HEK293 (cell line): ENCODE measurements at regions not wholly inside any gene's neighbourhood (a gene's known extent, or its start where the extent isn't known, plus 50 kb on each side); places are given as distances from the start of the nearest gene placed in this dataset.

Experiments
- CTCF ChIA-PET: fragments of 350-600 bp; formaldehyde crosslinking; extraction: SDS; loops from one replicate; lab custom pipeline; 2021; ENCODE audit warnings: antibody characterized with exemption; lab: Yijun Ruan, JAX
- POLR2A ChIA-PET: fragments of 300-600 bp; formaldehyde crosslinking; extraction: SDS; loops from one replicate; lab custom pipeline; 2020; ENCODE audit warnings: antibody characterized with exemption, inconsistent platforms; lab: Yijun Ruan, JAX
- H3K27ac ChIP-seq: fragments of 200-500 bp; sonication (Bioruptor generic); 2 replicates; pipeline ENCODE4 v1.5.1; 2014; ENCODE audit warnings: low read depth, low read length, control low read depth, inconsistent platforms; ENCODE audit errors: extremely low read depth
- H3K36me3 ChIP-seq, 2 experiments: fragments of 200-500 bp in 1 of 2; sonication (Bioruptor generic) in 1 of 2; 1 replicate in 1 of 2; 2 replicates in 1 of 2; pipeline ENCODE4 v1.5.1; 2014 to 2017; ENCODE audit warnings: inconsistent platforms in 2 of 2, low read length in 2 of 2; ENCODE audit not compliant: control insufficient read depth in 2 of 2, insufficient read depth in 1 of 2
- H3K4me1 ChIP-seq: fragments of 200-500 bp; sonication (Bioruptor generic); 2 replicates; pipeline ENCODE4 v1.5.1; 2014; ENCODE audit warnings: mild to moderate bottlenecking, low read length, inconsistent platforms; ENCODE audit not compliant: control insufficient read depth, insufficient read depth
- H3K4me3 ChIP-seq: 2 replicates; pipeline ENCODE4 v1.5.1; 2011; ENCODE audit warnings: low read depth, mild to moderate bottlenecking, control low read depth, low read length, moderate library complexity
- H3K9me3 ChIP-seq: fragments of 200-500 bp; sonication (Bioruptor generic); 2 replicates; pipeline ENCODE4 v1.5.1; 2014; ENCODE audit warnings: low read depth, low read length, inconsistent platforms; ENCODE audit not compliant: control insufficient read depth, insufficient read depth
- HIC1 ChIP-seq: fragments of 450-650 bp; formaldehyde crosslinking; IDR thresholded peaks from 2 replicates; pipeline ENCODE4 v1.5.1; 2016; ENCODE audit warnings: missing biosample characterization, missing genetic modification characterization
- SALL2 ChIP-seq: fragments of 450-650 bp; formaldehyde crosslinking; IDR thresholded peaks from 2 replicates; pipeline ENCODE4 v1.5.0; 2017; ENCODE audit warnings: missing biosample characterization, mild to moderate bottlenecking, missing genetic modification characterization, borderline replicate concordance
- TRIM28 ChIP-seq: IDR thresholded peaks from 2 replicates; pipeline ENCODE4 v1.6.1; 2011; ENCODE audit warnings: low read length, control low read depth, borderline replicate concordance
- TSHZ1 ChIP-seq: fragments of 450-650 bp; formaldehyde crosslinking; IDR thresholded peaks from 2 replicates; pipeline ENCODE4 v1.5.1; 2016; ENCODE audit warnings: missing biosample characterization, missing genetic modification characterization, borderline replicate concordance
- ZBTB21 ChIP-seq: fragments of 450-650 bp; formaldehyde crosslinking; IDR thresholded peaks from 2 replicates; pipeline ENCODE4 v1.5.1; 2017; ENCODE audit warnings: missing biosample characterization, missing genetic modification characterization
- ZFP69B ChIP-seq: fragments of 450-650 bp; formaldehyde crosslinking; IDR thresholded peaks from 2 replicates; pipeline ENCODE4 v1.5.1; 2016; ENCODE audit warnings: missing biosample characterization, missing genetic modification characterization
- ZNF10 ChIP-seq: fragments of 450-650 bp; formaldehyde crosslinking; IDR thresholded peaks from 2 replicates; pipeline ENCODE4 v1.5.1; 2017; ENCODE audit warnings: missing biosample characterization, missing genetic modification characterization
- ZNF121 ChIP-seq: fragments of 450-650 bp; formaldehyde crosslinking; IDR thresholded peaks from 2 replicates; pipeline ENCODE4 v1.5.1; 2016; ENCODE audit warnings: missing biosample characterization, missing genetic modification characterization
- ZNF140 ChIP-seq: fragments of 450-650 bp; formaldehyde crosslinking; IDR thresholded peaks from 2 replicates; pipeline ENCODE4 v1.5.1; 2016; ENCODE audit warnings: missing biosample characterization, missing genetic modification characterization
- ZNF280D ChIP-seq: fragments of 450-650 bp; formaldehyde crosslinking; IDR thresholded peaks from 2 replicates; pipeline ENCODE4 v1.5.1; 2016; ENCODE audit warnings: missing biosample characterization, missing genetic modification characterization
- ZNF350 ChIP-seq: fragments of 450-650 bp; formaldehyde crosslinking; IDR thresholded peaks from 2 replicates; pipeline ENCODE4 v1.5.0; 2017; ENCODE audit warnings: missing biosample characterization, mild to moderate bottlenecking, missing genetic modification characterization
- ZNF488 ChIP-seq: fragments of 450-650 bp; formaldehyde crosslinking; IDR thresholded peaks from 2 replicates; pipeline ENCODE4 v1.5.1; 2016; ENCODE audit warnings: missing biosample characterization, missing genetic modification characterization
- ZNF514 ChIP-seq: fragments of 450-650 bp; formaldehyde crosslinking; IDR thresholded peaks from 2 replicates; pipeline ENCODE4 v1.5.1; 2016; ENCODE audit warnings: missing biosample characterization, missing genetic modification characterization
- ZNF529 ChIP-seq: fragments of 450-650 bp; formaldehyde crosslinking; IDR thresholded peaks from 2 replicates; pipeline ENCODE4 v1.5.1; 2017; ENCODE audit warnings: missing genetic modification characterization, missing biosample characterization; ENCODE audit not compliant: insufficient replicate concordance
- ZNF548 ChIP-seq: fragments of 450-650 bp; formaldehyde crosslinking; IDR thresholded peaks from 2 replicates; pipeline ENCODE4 v1.5.1; 2016; ENCODE audit warnings: missing biosample characterization, missing genetic modification characterization
- ZNF558 ChIP-seq: fragments of 450-650 bp; formaldehyde crosslinking; IDR thresholded peaks from 2 replicates; pipeline ENCODE4 v1.5.1; 2016; ENCODE audit warnings: missing biosample characterization, missing genetic modification characterization
- ZNF560 ChIP-seq: fragments of 450-650 bp; formaldehyde crosslinking; IDR thresholded peaks from 2 replicates; pipeline ENCODE4 v1.5.1; 2017; ENCODE audit warnings: missing biosample characterization, missing genetic modification characterization, borderline replicate concordance
- ZNF585B ChIP-seq: fragments of 450-650 bp; formaldehyde crosslinking; IDR thresholded peaks from 2 replicates; pipeline ENCODE4 v1.5.1; 2016; ENCODE audit warnings: missing biosample characterization, missing genetic modification characterization
- ZNF626 ChIP-seq: fragments of 450-650 bp; sonication (Bioruptor Pico); formaldehyde crosslinking; IDR thresholded peaks from 2 replicates; pipeline ENCODE4 v1.5.1; 2018; ENCODE audit warnings: missing biosample characterization, missing genetic modification characterization, inconsistent platforms
- ZNF658 ChIP-seq: fragments of 450-650 bp; formaldehyde crosslinking; IDR thresholded peaks from 2 replicates; pipeline ENCODE4; 2016; ENCODE audit warnings: missing biosample characterization, missing genetic modification characterization
- ZNF785 ChIP-seq: fragments of 450-650 bp; formaldehyde crosslinking; IDR thresholded peaks from 2 replicates; pipeline ENCODE4 v1.5.1; 2016; ENCODE audit warnings: missing biosample characterization, missing genetic modification characterization
- ZSCAN23 ChIP-seq: fragments of 450-650 bp; formaldehyde crosslinking; IDR thresholded peaks from 2 replicates; pipeline ENCODE4 v1.5.1; 2016; ENCODE audit warnings: missing biosample characterization, missing genetic modification characterization

- Histone ChIP-seq H3K4me3 (no peak overlapping the region), H3K4me1 (no peaks in the 10 kb centered on the region), H3K36me3 (no peaks in the 10 kb centered on the region), H3K9me3 (no peaks in the 10 kb centered on the region), H3K27ac (no peak overlapping the region)
- TF ChIP-seq ZNF121 (tag by site-specific recombination) (no peak), ZNF514 (tag by site-specific recombination) (no peak), ZNF585B (tag by site-specific recombination) (no peak), ZNF548 (tag by site-specific recombination) (no peak), TRIM28 (no peak), ZNF560 (tag by site-specific recombination) (no peak), ZNF488 (tag by site-specific recombination) (no peak)
- POLR2A ChIA-PET = no interaction called here
- CTCF ChIA-PET = interaction anchor here (0.6 kb wide), 1 partner anchor 367 kb away, joined by 3 read pairs; no protein-coding TSS in a partner anchor
These were observed 99.8 kb downstream of the SPRY1 start for GRCh38 chr4:123496421-123496820.

GRCh38 chr4:123497340-123497739, 100.7 kb downstream of the SPRY1 start:
- ChIA-PET CTCF (no interaction called here), POLR2A (no interaction called here)
- no peak overlapping the region for H3K4me3 ChIP-seq
- TF ChIP-seq ZNF350 (tag by site-specific recombination) (no peak), ZFP69B (no peak), SALL2 (tag by site-specific recombination) (no peak), ZNF10 (no peak), ZNF558 (tag by site-specific recombination) (no peak), ZNF140 (tag by site-specific recombination) (no peak), ZNF548 (tag by site-specific recombination) (no peak), HIC1 (tag by site-specific recombination) (no peak), TSHZ1 (tag by site-specific recombination) (no peak), ZNF626 (no peak), ZNF585B (tag by site-specific recombination) (no peak), ZNF785 (no peak), ZNF280D (tag by site-specific recombination) (no peak), ZNF658 (tag by site-specific recombination) (no peak), ZNF529 (tag by site-specific recombination) (no peak), ZSCAN23 (tag by site-specific recombination) (no peak), ZBTB21 (tag by site-specific recombination) (no peak)
- no peaks in the 10 kb centered on the region for H3K4me1 ChIP-seq
- H3K9me3 ChIP-seq = no peaks in the 10 kb centered on the region
- H3K27ac ChIP-seq = no peak overlapping the region
- no peaks in the 10 kb centered on the region for H3K36me3 ChIP-seq
